ENCODE measurements at regions not wholly inside any gene's neighbourhood (a gene's known extent, or its start where the extent isn't known, plus 50 kb on each side); places are given as distances from the start of the nearest gene placed in this dataset.

GRCh38 chr16:54649876-54650275 is 280.8 kb upstream of the IRX5 start:
- TF ChIP-seq CTCF (IDR thresholded peaks at IDR 0.05) (no peak), POLR2AphosphoS5 (IDR thresholded peaks at IDR 0.05) (no peak)
